Skeletal muscle tissue (tissue), 3 donors: ENCODE measurements at regions not wholly inside any gene's neighbourhood (a gene's known extent, or its start where the extent isn't known, plus 50 kb on each side); places are given as distances from the start of the nearest gene placed in this dataset.

Source experiments
- H3K27ac ChIP-seq: one replicate; pipeline ENCODE4 v1.7.0; 2013; ENCODE audit warnings: mild to moderate bottlenecking, low read depth, low read length, inconsistent platforms
- H3K27me3 ChIP-seq, 3 donors: one replicate each; pipeline ENCODE4 v1.7.0; 2013; ENCODE audit warnings: low read length in 3 of 3; ENCODE audit not compliant: control insufficient read depth in 3 of 3, insufficient read depth in 3 of 3
- H3K36me3 ChIP-seq, 3 donors: one replicate each; pipeline ENCODE4 v1.7.0; 2013; ENCODE audit warnings: low read length in 3 of 3; ENCODE audit not compliant: control insufficient read depth in 3 of 3, insufficient read depth in 3 of 3
- H3K4me1 ChIP-seq, 3 donors: one replicate each; pipeline ENCODE4 v1.7.0; 2013; ENCODE audit warnings: low read length in 3 of 3, mild to moderate bottlenecking in 3 of 3; ENCODE audit not compliant: control insufficient read depth in 3 of 3, insufficient read depth in 3 of 3
- H3K4me3 ChIP-seq, 3 donors: one replicate each; pipeline ENCODE4 v1.7.0; 2013; ENCODE audit warnings: low read length in 3 of 3
- H3K9ac ChIP-seq, 3 donors: one replicate each; pipeline ENCODE4 v1.7.0; 2013; ENCODE audit warnings: low read length in 3 of 3, mild to moderate bottlenecking in 3 of 3, moderate library complexity in 2 of 3, low read depth in 1 of 3
- H3K9me3 ChIP-seq, 3 donors: one replicate each; pipeline ENCODE4 v1.7.0; 2013; ENCODE audit warnings: low read length in 3 of 3; ENCODE audit not compliant: control insufficient read depth in 3 of 3
- donor health status: Osteomylitis.

GRCh38 chr3:30457081-30457480, 149.3 kb upstream of the TGFBR2 start:
- peaks cover 0 to 5% (median 0%) of the 10 kb centered on the region in 3 donors for H3K9me3 ChIP-seq
- H3K27me3 ChIP-seq: no peaks in the 10 kb centered on the region
- H3K27ac ChIP-seq: no peak overlapping the region
- H3K36me3 ChIP-seq: no peaks in the 10 kb centered on the region
- no peak overlapping the region for H3K9ac ChIP-seq
- H3K4me1 ChIP-seq: no peaks in the 10 kb centered on the region
- H3K4me3 ChIP-seq: no peak overlapping the region

GRCh38 chr3:30457726-30458125, 148.7 kb upstream of the TGFBR2 start:
- Histone ChIP-seq H3K36me3 (no peaks in the 10 kb centered on the region), H3K4me1 (no peaks in the 10 kb centered on the region), H3K9ac (no peak overlapping the region), H3K27me3 (no peaks in the 10 kb centered on the region), H3K9me3 (peaks cover 0 to 5% (median 0%) of the 10 kb centered on the region in 3 donors), H3K27ac (no peak overlapping the region), H3K4me3 (no peak overlapping the region)

GRCh38 chr3:30458376-30459171, 147.8 kb upstream of the TGFBR2 start:
- Histone ChIP-seq H3K27ac (no peak overlapping the region), H3K4me1 (no peaks in the 10 kb centered on the region), H3K36me3 (no peaks in the 10 kb centered on the region), H3K4me3 (no peak overlapping the region), H3K9me3 (peaks cover 0 to 5% (median 0%) of the 10 kb centered on the region in 3 donors), H3K27me3 (no peaks in the 10 kb centered on the region), H3K9ac (no peak overlapping the region)

GRCh38 chr3:30461311-30461710, 145.1 kb upstream of the TGFBR2 start:
- no peak overlapping the region for H3K9ac ChIP-seq
- no peak overlapping the region for H3K27ac ChIP-seq

GRCh38 chr3:30462721-30463470, 143.5 kb upstream of the TGFBR2 start:
- Histone ChIP-seq H3K4me1 (no peaks in the 10 kb centered on the region), H3K9me3 (peaks cover 0 to 7% (median 0%) of the 10 kb centered on the region in 3 donors), H3K4me3 (no peak overlapping the region), H3K27ac (no peak overlapping the region), H3K36me3 (no peaks in the 10 kb centered on the region), H3K27me3 (no peaks in the 10 kb centered on the region), H3K9ac (no peak overlapping the region)

More at GRCh38 chr3:30461311-30461710, 145.1 kb upstream of the TGFBR2 start:
- no peak overlapping the region for H3K4me3 ChIP-seq
- no peaks in the 10 kb centered on the region for H3K36me3 ChIP-seq
- H3K27me3 ChIP-seq: no peaks in the 10 kb centered on the region
- H3K4me1 ChIP-seq: no peaks in the 10 kb centered on the region
- peaks cover 0 to 7% (median 0%) of the 10 kb centered on the region in 3 donors for H3K9me3 ChIP-seq

- no peak overlapping the region for H3K27ac ChIP-seq
- H3K9me3 ChIP-seq: peaks cover 0 to 2% (median 0%) of the 10 kb centered on the region in 3 donors
- H3K4me3 ChIP-seq: no peak overlapping the region
- no peaks in the 10 kb centered on the region for H3K27me3 ChIP-seq
- H3K4me1 ChIP-seq: no peaks in the 10 kb centered on the region
- no peak overlapping the region for H3K9ac ChIP-seq
- no peaks in the 10 kb centered on the region for H3K36me3 ChIP-seq
These were observed 142.0 kb upstream of the TGFBR2 start for GRCh38 chr3:30464381-30464780.

GRCh38 chr3:30465454-30465853, 140.9 kb upstream of the TGFBR2 start:
- no peaks in the 10 kb centered on the region for H3K27me3 ChIP-seq
- peaks cover 0 to 2% (median 0%) of the 10 kb centered on the region in 3 donors for H3K9me3 ChIP-seq
- H3K27ac ChIP-seq: no peak overlapping the region
- no peak overlapping the region for H3K4me3 ChIP-seq
- no peaks in the 10 kb centered on the region for H3K36me3 ChIP-seq
- H3K9ac ChIP-seq: no peak overlapping the region
- no peaks in the 10 kb centered on the region for H3K4me1 ChIP-seq

GRCh38 chr3:30467596-30468238, 138.7 kb upstream of the TGFBR2 start:
- no peak overlapping the region for H3K9ac ChIP-seq
- peaks cover 0 to 2% (median 0%) of the 10 kb centered on the region in 3 donors for H3K9me3 ChIP-seq
- H3K4me1 ChIP-seq: peaks cover 0 to 2% (median 0%) of the 10 kb centered on the region in 3 donors
- no peak overlapping the region for H3K4me3 ChIP-seq
- H3K36me3 ChIP-seq: no peaks in the 10 kb centered on the region
- no peak overlapping the region for H3K27ac ChIP-seq
- no peaks in the 10 kb centered on the region for H3K27me3 ChIP-seq

GRCh38 chr3:30469133-30469532, 137.3 kb upstream of the TGFBR2 start:
- Histone ChIP-seq H3K36me3 (no peaks in the 10 kb centered on the region), H3K9me3 (peaks cover 0 to 2% (median 0%) of the 10 kb centered on the region in 3 donors), H3K27me3 (no peaks in the 10 kb centered on the region), H3K9ac (no peak overlapping the region), H3K4me3 (no peak overlapping the region), H3K27ac (no peak overlapping the region), H3K4me1 (peaks cover 0 to 5% (median 0%) of the 10 kb centered on the region in 3 donors)
